ENCODE measurements at regions not wholly inside any gene's neighbourhood (a gene's known extent, or its start where the extent isn't known, plus 50 kb on each side); places are given as distances from the start of the nearest gene placed in this dataset.
A peak's percentile ranks its signal among the peaks of the same experiment; 100 is the strongest.

GRCh38 chr5:1704266-1704665 is 95.4 kb downstream of the MRPL36 start:
- Histone ChIP-seq H3K79me2 (ENCODE audit: insufficient read depth, low read length) (no peaks in the 10 kb centered on the region), H3K4me2 (replicated peaks; ENCODE audit: extremely low read depth, low read length, poor library complexity, severe bottlenecking) (no peak overlapping the region)
- 90% methylated on average over 11 of the region's 13 CpGs for WGBS (ENCODE audit: insufficient coverage)

GRCh38 chr5:1703352-1704050 is 96.1 kb downstream of the MRPL36 start:
- Histone ChIP-seq H3K4me3 (replicated peaks in 1 of 3; ENCODE audit: low read depth in 2 of 3, low read length in 3 of 3) (no peak overlapping the region), H3K36me3 (replicated peaks in 1 of 2; ENCODE audit: control insufficient read depth in 1 of 2, insufficient read depth in 2 of 2, low read length in 2 of 2) (no peaks in the 10 kb centered on the region), H2AFZ (ENCODE audit: insufficient read depth, low read depth, low read length, poor library complexity, severe bottlenecking) (no peak overlapping the region), H4K20me1 (ENCODE audit: insufficient read depth, low read length) (no peaks in the 10 kb centered on the region), H3K4me1 (ENCODE audit: control insufficient read depth in 1 of 2, insufficient read depth in 2 of 2, low read length in 2 of 2) (no peaks in the 10 kb centered on the region), H3K27ac (ENCODE audit: low read depth in 1 of 2, low read length in 2 of 2) (no peak overlapping the region), H3K4me2 (replicated peaks; ENCODE audit: extremely low read depth, low read length, poor library complexity, severe bottlenecking) (no peak overlapping the region), H3K9me3 (replicated peaks in 1 of 2; ENCODE audit: control insufficient read depth in 1 of 2, insufficient read depth in 1 of 2, low read length in 2 of 2) (no peaks in the 10 kb centered on the region), H3K27me3 (ENCODE audit: control insufficient read depth in 2 of 2, insufficient read depth in 2 of 2, low read length in 2 of 2) (peaks cover 0 to 3% of the 10 kb centered on the region in 2 donors), H3K79me2 (ENCODE audit: insufficient read depth, low read length) (no peaks in the 10 kb centered on the region), H3K9ac (ENCODE audit: insufficient read depth, low read length, poor library complexity, severe bottlenecking) (no peak overlapping the region)
- Mint-ChIP-seq H3K4me1 (no peaks in the 10 kb centered on the region), H3K27ac (peak overlapping the region in 1 of 7 donors; percentile 5), H3K36me3 (no peaks in the 10 kb centered on the region), H3K9me3 (peaks cover 0 to 3% (median 0%) of the 10 kb centered on the region in 7 donors), H3K27me3 (ENCODE audit: low read depth in 3 of 3) (peaks cover 2 to 11% (median 11%) of the 10 kb centered on the region in 3 donors), H3K4me3 (peak overlapping the region in 1 of 2 donors; percentile 53)
- 90% methylated on average over 21 of the region's 21 CpGs for WGBS (ENCODE audit: insufficient coverage)
- no peak for DNase-seq
- intact Hi-C loops (cut with micrococcal nuclease): no loop called here
- no peak for TF ChIP-seq CTCF (IDR thresholded peaks at IDR 0.05)

More at GRCh38 chr5:1704266-1704665, 95.4 kb downstream of the MRPL36 start:
- Histone ChIP-seq H3K4me3 (replicated peaks in 1 of 3; ENCODE audit: low read depth in 2 of 3, low read length in 3 of 3) (no peak overlapping the region), H3K36me3 (replicated peaks in 1 of 2; ENCODE audit: control insufficient read depth in 1 of 2, insufficient read depth in 2 of 2, low read length in 2 of 2) (no peaks in the 10 kb centered on the region), H4K20me1 (ENCODE audit: insufficient read depth, low read length) (no peaks in the 10 kb centered on the region), H3K27ac (ENCODE audit: low read depth in 1 of 2, low read length in 2 of 2) (no peak overlapping the region), H3K9me3 (replicated peaks in 1 of 2; ENCODE audit: control insufficient read depth in 1 of 2, insufficient read depth in 1 of 2, low read length in 2 of 2) (no peaks in the 10 kb centered on the region), H3K4me1 (ENCODE audit: control insufficient read depth in 1 of 2, insufficient read depth in 2 of 2, low read length in 2 of 2) (no peaks in the 10 kb centered on the region), H3K9ac (ENCODE audit: insufficient read depth, low read length, poor library complexity, severe bottlenecking) (no peak overlapping the region), H3K27me3 (ENCODE audit: control insufficient read depth in 2 of 2, insufficient read depth in 2 of 2, low read length in 2 of 2) (peaks cover 2 to 11% of the 10 kb centered on the region in 2 donors), H2AFZ (ENCODE audit: insufficient read depth, low read depth, low read length, poor library complexity, severe bottlenecking) (no peak overlapping the region)
- Mint-ChIP-seq H3K4me1 (no peaks in the 10 kb centered on the region), H3K4me3 (no peak overlapping the region), H3K27ac (no peak overlapping the region), H3K27me3 (ENCODE audit: low read depth in 3 of 3) (peaks cover 9 to 18% (median 15%) of the 10 kb centered on the region in 3 donors), H3K9me3 (peaks cover 0 to 6% (median under 1%) of the 10 kb centered on the region in 7 donors), H3K36me3 (no peaks in the 10 kb centered on the region)
- TF ChIP-seq CTCF (IDR thresholded peaks at IDR 0.05): no peak
- intact Hi-C loops (cut with micrococcal nuclease): no loop called here
- DNase-seq: no peak

Data from CD14-positive monocyte (primary cell).